Upper lobe of right lung (tissue), 1 donor: ENCODE measurements at regions not wholly inside any gene's neighbourhood (a gene's known extent, or its start where the extent isn't known, plus 50 kb on each side); places are given as distances from the start of the nearest gene placed in this dataset.

Experiments used
- ATAC-seq: fragments of 200-7000 bp; cut with Tn5 transposase; one replicate; pipeline ENCODE4 v1.9.1; 2020; ENCODE audit warnings: mild to moderate bottlenecking, moderate library complexity
- DNase-seq: peaks from one replicate; pipeline ENCODE4 v3.0.0-alpha.2; 2020
- H3K27ac ChIP-seq: fragments of 200-600 bp; one replicate; pipeline ENCODE4 v1.8.0; 2022
- H3K27me3 ChIP-seq: fragments of 200-600 bp; one replicate; pipeline ENCODE4 v1.8.0; 2022; ENCODE audit warnings: mild to moderate bottlenecking
- H3K36me3 ChIP-seq: fragments of 200-600 bp; one replicate; pipeline ENCODE4 v1.8.0; 2022
- H3K4me1 ChIP-seq: fragments of 200-600 bp; one replicate; pipeline ENCODE4 v1.8.0; 2022
- H3K4me3 ChIP-seq: fragments of 200-600 bp; one replicate; pipeline ENCODE4 v1.8.0; 2022; ENCODE audit warnings: mild to moderate bottlenecking
- H3K9me3 ChIP-seq: fragments of 200-600 bp; one replicate; pipeline ENCODE4 v1.8.0; 2022
- CTCF ChIP-seq: fragments of 200-600 bp; IDR thresholded peaks from one replicate; pipeline ENCODE4 v1.8.0; 2022; ENCODE audit warnings: antibody characterized with exemption
- intact Hi-C: fragments of 100-400 bp; cut with DNase I; formaldehyde crosslinking; loops from one replicate; pipeline ENCODE4 v1.11.0; 2022
- donor health status: DM: no; HTN: yes; CAD: no; lungs with severe emphysema.

- ATAC-seq (no peak), DNase-seq (no peak)
- Histone ChIP-seq H3K27ac (peak overlapping the region; percentile 39), H3K36me3 (no peaks in the 10 kb centered on the region), H3K4me3 (no peak overlapping the region), H3K9me3 (no peaks in the 10 kb centered on the region), H3K27me3 (no peaks in the 10 kb centered on the region), H3K4me1 (peaks cover 23% of the 10 kb centered on the region)
- TF ChIP-seq CTCF: no peak
- intact Hi-C loops: no loop called here
These were observed 564.7 kb downstream of the TNS1 start for GRCh38 chr2:217438136-217438535.

GRCh38 chr2:217437290-217437870 is 565.4 kb downstream of the TNS1 start:
- Histone ChIP-seq H3K36me3 (no peaks in the 10 kb centered on the region), H3K4me3 (no peak overlapping the region), H3K9me3 (no peaks in the 10 kb centered on the region), H3K27ac (peak overlapping the region; percentile 39), H3K4me1 (peaks cover 23% of the 10 kb centered on the region), H3K27me3 (no peaks in the 10 kb centered on the region)
- DNase-seq (no peak), ATAC-seq (no peak)
- TF ChIP-seq CTCF: no peak
- intact Hi-C loops: no loop called here

DNA sequence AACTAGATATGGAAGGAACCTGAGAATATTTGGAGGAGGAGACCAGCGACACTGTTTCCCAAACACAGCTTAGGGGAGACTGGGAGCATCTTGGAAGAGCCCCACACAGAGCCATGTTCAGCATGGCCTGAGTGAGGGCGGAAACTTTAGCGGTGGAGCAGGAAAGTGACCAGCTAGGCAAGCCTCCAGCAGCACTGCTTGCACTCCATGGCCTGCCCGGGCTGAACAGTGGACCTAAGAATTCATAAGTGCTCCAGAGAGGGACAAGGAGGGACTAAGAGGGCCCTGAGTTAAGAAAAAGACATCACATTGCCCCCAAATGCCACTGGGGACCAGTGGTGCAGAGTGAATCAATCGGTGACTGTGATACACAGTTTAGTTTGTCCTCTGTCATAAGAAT is 566.4 kb downstream of the TNS1 start:
- H3K4me1 ChIP-seq: peaks cover 23% of the 10 kb centered on the region
- peak overlapping the region; percentile 32 for H3K27ac ChIP-seq
- intact Hi-C loops: no loop called here
- TF ChIP-seq CTCF: no peak
- no peaks in the 10 kb centered on the region for H3K27me3 ChIP-seq
- no peak overlapping the region for H3K4me3 ChIP-seq
- ATAC-seq (peak; percentile 61), DNase-seq (no peak)
- H3K36me3 ChIP-seq: no peaks in the 10 kb centered on the region
- H3K9me3 ChIP-seq: no peaks in the 10 kb centered on the region

DNA sequence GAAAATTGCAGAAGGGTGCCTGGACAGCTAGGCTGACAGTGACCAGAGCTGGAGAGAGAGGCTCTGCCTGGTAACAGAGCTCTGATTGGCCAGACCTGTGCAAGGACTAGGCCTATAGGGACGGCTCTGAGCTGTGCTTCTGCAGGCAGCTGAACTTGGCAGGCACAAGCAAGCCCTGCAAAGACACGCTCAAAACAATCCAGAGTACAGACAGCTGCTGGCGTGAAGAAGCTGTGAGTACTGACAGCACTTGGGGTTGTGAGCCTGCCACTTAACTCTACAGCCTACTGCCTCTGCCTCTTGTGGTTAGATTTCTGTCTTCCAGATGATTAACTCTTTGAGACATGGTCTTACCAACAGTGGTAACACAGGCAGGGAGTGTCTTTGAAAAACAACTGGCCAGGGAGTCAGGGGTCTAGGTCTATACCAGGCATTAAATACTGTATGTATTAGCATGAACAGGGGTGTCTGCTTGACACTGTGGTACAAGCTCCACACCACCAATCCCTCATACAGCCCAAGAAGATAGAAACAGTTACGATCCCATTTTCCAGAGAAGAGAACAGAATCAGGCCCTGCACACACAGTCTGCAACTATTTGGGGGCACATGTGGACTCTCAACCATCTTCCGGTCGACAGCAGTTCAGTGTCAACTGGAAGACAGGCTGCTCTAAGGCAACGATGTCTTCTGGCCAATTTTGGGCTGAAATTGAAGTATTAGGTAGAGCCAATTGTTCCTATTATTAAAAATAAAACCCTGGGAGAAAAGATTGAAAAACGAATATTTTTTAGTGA is 568.4 kb downstream of the TNS1 start:
- ATAC-seq (peak; percentile 97), DNase-seq (peak; percentile 78)
- intact Hi-C loops: no loop called here
- Histone ChIP-seq H3K9me3 (no peaks in the 10 kb centered on the region), H3K36me3 (no peaks in the 10 kb centered on the region), H3K4me1 (peaks cover 23% of the 10 kb centered on the region), H3K27me3 (no peaks in the 10 kb centered on the region), H3K4me3 (no peak overlapping the region), H3K27ac (no peak overlapping the region)
- no peak for TF ChIP-seq CTCF

DNA sequence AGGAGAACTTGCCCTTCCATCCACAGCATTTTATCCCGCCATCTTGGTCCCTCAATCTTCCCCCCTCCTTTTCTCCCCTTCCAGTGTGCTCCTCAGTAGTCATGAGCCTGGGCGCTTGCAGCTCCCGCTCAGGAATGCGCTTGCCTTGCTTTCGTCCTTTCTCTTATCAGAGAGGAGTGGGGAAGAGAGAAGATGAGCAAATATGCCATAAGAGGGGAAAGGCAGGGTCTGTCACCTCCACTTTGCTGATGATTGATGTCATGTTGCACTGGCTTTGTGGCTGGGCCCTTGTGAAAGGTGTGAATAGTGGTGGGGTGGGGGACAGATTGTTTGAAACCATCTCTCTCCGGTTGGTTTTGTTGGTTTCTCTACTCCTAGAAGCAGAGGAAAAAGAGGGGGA is 569.3 kb downstream of the TNS1 start:
- Histone ChIP-seq H3K9me3 (no peaks in the 10 kb centered on the region), H3K27me3 (no peaks in the 10 kb centered on the region), H3K4me3 (no peak overlapping the region), H3K36me3 (no peaks in the 10 kb centered on the region), H3K27ac (no peak overlapping the region), H3K4me1 (peaks cover 23% of the 10 kb centered on the region)
- intact Hi-C loops: no loop called here
- no peak for ATAC-seq
- TF ChIP-seq CTCF: no peak
- DNase-seq: no peak
